ENCODE measurements at regions not wholly inside any gene's neighbourhood (a gene's known extent, or its start where the extent isn't known, plus 50 kb on each side); places are given as distances from the start of the nearest gene placed in this dataset.

GRCh38 chr15:39471785-39472574 lies 108.9 kb upstream of the THBS1 start:
- DNase-seq = no peak

- DNase-seq = no peak
Observed at GRCh38 chr15:39472621-39473297, 108.1 kb upstream of the THBS1 start.

- no peak for DNase-seq
Observed at GRCh38 chr15:39473298-39473947, 107.5 kb upstream of the THBS1 start.

GRCh38 chr15:39474657-39475056 lies 106.2 kb upstream of the THBS1 start:
- DNase-seq = no peak

- DNase-seq = no peak
Observed at GRCh38 chr15:39478996-39479395, 101.9 kb upstream of the THBS1 start.

- DNase-seq = no peak
Observed at GRCh38 chr15:39479911-39480310, 101.0 kb upstream of the THBS1 start.

GRCh38 chr15:39482459-39482858 lies 98.4 kb upstream of the THBS1 start:
- DNase-seq = no peak

- no peak for DNase-seq
Observed at GRCh38 chr15:39486621-39487457, 94.0 kb upstream of the THBS1 start.

GRCh38 chr15:39487458-39487735 lies 93.5 kb upstream of the THBS1 start:
- no peak for DNase-seq

GRCh38 chr15:39488516-39488915 lies 92.4 kb upstream of the THBS1 start:
- no peak for DNase-seq

- no peak for DNase-seq
Observed at GRCh38 chr15:39488961-39489360, 91.9 kb upstream of the THBS1 start.

- no peak for DNase-seq
Observed at GRCh38 chr15:39491115-39491885, 89.6 kb upstream of the THBS1 start.

GRCh38 chr15:39491886-39492490 lies 88.9 kb upstream of the THBS1 start:
- DNase-seq = no peak

- no peak for DNase-seq
Observed at GRCh38 chr15:39493424-39494067, 87.3 kb upstream of the THBS1 start.

GRCh38 chr15:39494462-39494861 lies 86.4 kb upstream of the THBS1 start:
- no peak for DNase-seq

GRCh38 chr15:39495871-39496840 lies 84.7 kb upstream of the THBS1 start:
- no peak for DNase-seq

- no peak for DNase-seq
Observed at GRCh38 chr15:39497016-39497758, 83.7 kb upstream of the THBS1 start.

- no peak for DNase-seq
Observed at GRCh38 chr15:39497759-39498565, 82.9 kb upstream of the THBS1 start.

- DNase-seq = no peak
Observed at GRCh38 chr15:39498629-39499028, 82.2 kb upstream of the THBS1 start.
